Vagina (tissue), 2 donors: ENCODE measurements at regions not wholly inside any gene's neighbourhood (a gene's known extent, or its start where the extent isn't known, plus 50 kb on each side); places are given as distances from the start of the nearest gene placed in this dataset.

Experiments
- CTCF ChIP-seq, 3 experiments: fragments of 450-650 bp in 2 of 3; fragments of 200-600 bp in 1 of 3; sonication (generic) in 1 of 3; IDR thresholded peaks; one replicate each; pipeline ENCODE4 v1.5.1; 2017 to 2019; ENCODE audit warnings: antibody characterized with exemption in 3 of 3, mild to moderate bottlenecking in 2 of 3, moderate library complexity in 2 of 3
- POLR2A ChIP-seq, 2 donors: fragments of 450-650 bp; IDR thresholded peaks; one replicate each; pipeline ENCODE4 v1.6.1; 2017; ENCODE audit warnings: antibody characterized with exemption in 2 of 2, mild to moderate bottlenecking in 2 of 2, moderate library complexity in 2 of 2
- POLR2AphosphoS5 ChIP-seq, 2 donors: sonication (generic); formaldehyde crosslinking; IDR thresholded peaks; one replicate each; pipeline ENCODE4 v1.9.0; 2017; ENCODE audit warnings: antibody characterized with exemption in 2 of 2, mild to moderate bottlenecking in 2 of 2, low read depth in 1 of 2; ENCODE audit not compliant: insufficient read depth in 1 of 2

- no peak for TF ChIP-seq CTCF (IDR thresholded peaks at IDR 0.05)
- TF ChIP-seq POLR2A (IDR thresholded peaks at IDR 0.05) = no peak
- no peak for TF ChIP-seq POLR2AphosphoS5 (IDR thresholded peaks at IDR 0.05; ENCODE audit: insufficient read depth in 1 of 2, low read depth in 1 of 2)
Measured at GRCh38 chr2:236872981-236873380, 212.7 kb upstream of the COPS8 start.
